Heart left ventricle (tissue), 16 donors: ENCODE measurements at regions not wholly inside any gene's neighbourhood (a gene's known extent, or its start where the extent isn't known, plus 50 kb on each side); places are given as distances from the start of the nearest gene placed in this dataset.
"Not testable (repeated sequence)": the region's sequence is repeated elsewhere in the genome, so short reads cannot be mapped to it uniquely, and the experiment has no call there.

Experiments used
- ATAC-seq, 4 donors: fragments of 200-7000 bp; cut with Tn5 transposase; one replicate each; pipeline ENCODE4 v1.9.1; 2020 to 2022; ENCODE audit warnings: moderate library complexity in 4 of 4, mild to moderate bottlenecking in 3 of 4, moderate number of reproducible peaks in 1 of 4
- DNase-seq, 5 donors: peaks; one replicate each; pipeline ENCODE4 v3.0.0-alpha.2; 2020
- H3K27ac ChIP-seq, 12 donors: fragments of 200-600 bp; sonication (generic) in 4 of 12; one replicate each; pipeline versions ENCODE4 v1.5.0 to v1.8.0; 2016 to 2022; ENCODE audit warnings: mild to moderate bottlenecking in 2 of 12
- H3K27me3 ChIP-seq, 9 donors: fragments of 200-600 bp; sonication (generic) in 2 of 9; one replicate each; pipeline versions ENCODE4 v1.5.1 to v1.8.0; 2016 to 2022; ENCODE audit warnings: mild to moderate bottlenecking in 3 of 9
- H3K36me3 ChIP-seq, 9 donors: fragments of 200-600 bp; sonication (generic) in 2 of 9; one replicate each; pipeline versions ENCODE4 v1.5.0 to v1.8.0; 2018 to 2022; ENCODE audit warnings: mild to moderate bottlenecking in 2 of 9
- H3K4me1 ChIP-seq, 12 donors: fragments of 200-600 bp; sonication (generic) in 4 of 12; one replicate each; pipeline versions ENCODE4 v1.5.0 to v1.8.0; 2016 to 2022; ENCODE audit warnings: mild to moderate bottlenecking in 3 of 12
- H3K4me3 ChIP-seq, 12 donors: fragments of 200-600 bp; sonication (generic) in 4 of 12; one replicate each; pipeline versions ENCODE4 v1.5.0 to v1.8.0; 2017 to 2022; ENCODE audit warnings: mild to moderate bottlenecking in 9 of 12, moderate library complexity in 4 of 12
- H3K9me3 ChIP-seq, 12 donors: fragments of 200-600 bp; sonication (generic) in 4 of 12; one replicate each; pipeline versions ENCODE4 v1.5.0 to v1.8.0; 2016 to 2022; ENCODE audit warnings: mild to moderate bottlenecking in 1 of 12
- CTCF ChIP-seq, 12 donors: fragments of 200-600 bp; sonication (generic) in 4 of 12; IDR thresholded peaks; one replicate each; pipeline versions ENCODE4 v1.5.0 to v1.8.0; 2018 to 2022; ENCODE audit warnings: antibody characterized with exemption in 12 of 12, mild to moderate bottlenecking in 5 of 12
- POLR2A ChIP-seq, 2 donors: fragments of 450-650 bp; IDR thresholded peaks; one replicate each; pipeline ENCODE4 v1.6.1; 2017; ENCODE audit warnings: antibody characterized with exemption in 2 of 2, mild to moderate bottlenecking in 2 of 2, moderate library complexity in 2 of 2
- WGBS, 4 donors: extraction: QIAGEN DNeasy Blood & Tissue Kit in 2 of 4; methylation state at CpG; one replicate each; pipeline versions ENCODE4 v1.1.5 to v1.1.7; 2013 to 2018; 5-methylcytosine and 5-hydroxymethylcytosine counted together
- intact Hi-C, 10 donors: fragments of 100-400 bp; cut with DNase I; formaldehyde crosslinking; loops; one replicate each; pipeline versions ENCODE4 v1.11.1 to v1.14.2; 2022
- donor health status: ischemic (EF 13 %, LVEDD 7.1; RV severe dilation, severe dysfunction).
- donor health status: healthy with polysubstance abuse.
- donor health status: DM: no; HTN: yes; CAD: no.
- donor health status: DM: no; HTN: no; CAD: no.
- donor health status: ischemic (EF 25% LVEDD 6.9; RV normal size, moderate dysfunction).
- donor health status: ischemic (EF 25% LVEDD 5.7; RV mildly dilated, moderate dysfunction).
- donor health status: healthy.
- donor health status: DM: yes; HTN: yes; CAD: no.
- donor health status: ischemic (EF 35%, LVEDD 5.7; RV mildly dilated, moderate dysfunction).
- donor health status: nonischemic (EF 11% LVEDD 7.7; RV severe dilation, severe dysfunction).
- donor health status: DM: yes; HTN: yes; CAD: no.
- donor health status: PGD.
- donor health status: ischemic (EF 29% LVEDD 5.4; RV normal size, mild dysfunction).
- donor health status: nonischemic (EF 23%, LVEDD 6.1; RV moderate dilation, normal function).

- no peak overlapping the region for H3K27ac ChIP-seq
- H3K4me3 ChIP-seq = no peak overlapping the region
- DNase-seq = no peak
- no peaks in the 10 kb centered on the region for H3K27me3 ChIP-seq
- H3K36me3 ChIP-seq = no peaks in the 10 kb centered on the region
- ATAC-seq = no peak
- intact Hi-C loops = no loop called here
- 54 to 80% (median 74%) methylated on average over 1 of the region's 1 CpG for WGBS, 4 donors
- H3K4me1 ChIP-seq = no peaks in the 10 kb centered on the region
- TF ChIP-seq POLR2A (IDR thresholded peaks at IDR 0.05) (no peak), CTCF (IDR thresholded peaks at IDR 0.05) (no peak)
- H3K9me3 ChIP-seq = no peaks in the 10 kb centered on the region
Measured at GRCh38 chrX:67050760-67051159, 411.9 kb upstream of the EDA2R start.

GRCh38 chrX:67044866-67045265, 406.0 kb upstream of the EDA2R start:
- H3K27ac ChIP-seq = no peak overlapping the region
- no peaks in the 10 kb centered on the region for H3K27me3 ChIP-seq
- H3K4me3 ChIP-seq = no peak overlapping the region
- 8 to 30% (median 25%) methylated on average over 2 of the region's 2 CpGs for WGBS, 4 donors
- no peak for DNase-seq
- no peaks in the 10 kb centered on the region for H3K9me3 ChIP-seq
- TF ChIP-seq POLR2A (IDR thresholded peaks at IDR 0.05) = no peak
- no peak for ATAC-seq
- intact Hi-C loops = no loop called here
- H3K4me1 ChIP-seq = no peaks in the 10 kb centered on the region
- H3K36me3 ChIP-seq = no peaks in the 10 kb centered on the region

GRCh38 chrX:67044029-67044653, 405.3 kb upstream of the EDA2R start:
- no peak overlapping the region for H3K4me3 ChIP-seq
- H3K4me1 ChIP-seq = no peaks in the 10 kb centered on the region
- no peaks in the 10 kb centered on the region for H3K9me3 ChIP-seq
- no peak for ATAC-seq
- no peaks in the 10 kb centered on the region for H3K36me3 ChIP-seq
- H3K27me3 ChIP-seq = no peaks in the 10 kb centered on the region
- no peak for TF ChIP-seq POLR2A (IDR thresholded peaks at IDR 0.05)
- no peak for TF ChIP-seq CTCF (IDR thresholded peaks at IDR 0.05)
- WGBS, 4 donors = 27 to 52% (median 45%) methylated on average over 4 of the region's 4 CpGs
- H3K27ac ChIP-seq = no peak overlapping the region
- no peak for DNase-seq
- intact Hi-C loops = no loop called here

GRCh38 chrX:67004451-67004850, 365.6 kb upstream of the EDA2R start:
- intact Hi-C loops = no loop called here
- no peak for DNase-seq
- Histone ChIP-seq H3K9me3 (peaks cover 0 to 20% (median 0%) of the 10 kb centered on the region in 12 donors), H3K36me3 (no peaks in the 10 kb centered on the region), H3K27ac (no peak overlapping the region), H3K4me3 (no peak overlapping the region), H3K4me1 (no peaks in the 10 kb centered on the region), H3K27me3 (no peaks in the 10 kb centered on the region)
- TF ChIP-seq CTCF (IDR thresholded peaks at IDR 0.05) (no peak), POLR2A (IDR thresholded peaks at IDR 0.05) (no peak)
- no peak for ATAC-seq
- 75 to 89% (median 81%) methylated on average over 1 of the region's 1 CpG for WGBS, 4 donors

- Histone ChIP-seq H3K9me3 (peaks cover 0 to 14% (median 0%) of the 10 kb centered on the region in 12 donors), H3K4me3 (no peak overlapping the region), H3K4me1 (no peaks in the 10 kb centered on the region), H3K27me3 (peaks cover 0 to 4% (median 0%) of the 10 kb centered on the region in 9 donors), H3K36me3 (no peaks in the 10 kb centered on the region), H3K27ac (no peak overlapping the region)
- no peak for DNase-seq
- ATAC-seq = no peak
- TF ChIP-seq POLR2A (IDR thresholded peaks at IDR 0.05) (no peak), CTCF (IDR thresholded peaks at IDR 0.05) (no peak)
- intact Hi-C loops = no loop called here
- 25 to 39% (median 37%) methylated on average over 2 of the region's 2 CpGs for WGBS, 4 donors
Measured at GRCh38 chrX:66994729-66995128, 355.9 kb upstream of the EDA2R start.

- DNase-seq, H3K27me3 ChIP-seq, H3K4me3 ChIP-seq, H3K27ac ChIP-seq, H3K36me3 ChIP-seq, intact Hi-C loops, H3K4me1 ChIP-seq, ATAC-seq: not testable (repeated sequence)
- peaks cover 0 to 14% (median 0%) of the 10 kb centered on the region in 12 donors for H3K9me3 ChIP-seq
- WGBS, 4 donors = 76 to 88% (median 82%) methylated on average over 2 of the region's 2 CpGs
Measured at GRCh38 chrX:66992077-66992476, 353.2 kb upstream of the EDA2R start.
